ENCODE measurements at regions not wholly inside any gene's neighbourhood (a gene's known extent, or its start where the extent isn't known, plus 50 kb on each side); places are given as distances from the start of the nearest gene placed in this dataset.
"Not testable (repeated sequence)": the region's sequence is repeated elsewhere in the genome, so short reads cannot be mapped to it uniquely, and the experiment has no call there.

GRCh38 chr10:35854661-35855060, 212.6 kb upstream of the FZD8 start:
- peak; percentile 44 for DNase-seq (ENCODE audit: low read depth)

- DNase-seq (ENCODE audit: low read depth) = no peak
Observed at GRCh38 chr10:35852721-35853120, 210.6 kb upstream of the FZD8 start.

DNA sequence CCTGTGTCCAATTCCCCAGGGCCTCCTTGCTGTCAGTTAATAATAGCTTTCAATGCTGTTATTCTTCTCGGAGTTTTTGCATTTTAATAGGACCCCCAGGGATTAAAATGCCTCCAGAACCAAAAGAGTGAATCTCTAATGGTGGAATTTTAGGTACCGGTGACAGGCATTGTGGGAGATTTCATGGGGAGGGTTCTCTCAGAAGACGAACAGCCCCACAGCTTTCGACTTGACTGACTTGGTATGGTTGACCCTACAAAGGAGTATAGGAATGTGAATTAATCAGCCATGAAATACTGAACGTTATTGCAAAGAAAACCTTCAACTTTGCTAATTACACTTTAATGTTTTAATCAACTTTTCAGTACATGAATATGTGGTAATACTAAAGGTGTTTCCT, 206.3 kb upstream of the FZD8 start:
- no peak for DNase-seq (ENCODE audit: low read depth)

DNA sequence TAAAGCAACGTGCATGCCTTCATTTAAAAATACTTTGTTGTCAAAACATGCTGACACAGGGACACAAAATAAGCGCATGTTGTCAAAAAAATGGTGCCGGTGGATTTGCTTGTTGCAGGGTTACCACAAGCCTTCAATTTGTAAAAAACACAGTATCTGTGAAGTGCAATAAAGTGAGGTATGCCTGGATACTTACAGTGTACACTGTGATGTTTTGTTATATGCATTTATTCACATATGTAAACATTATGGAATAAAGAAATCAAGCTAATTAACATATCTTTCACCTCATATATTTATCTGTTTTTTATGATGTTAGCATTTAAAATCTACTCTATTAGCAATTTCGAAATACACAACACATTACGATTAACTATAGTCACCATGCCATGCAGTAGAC, 202.6 kb upstream of the FZD8 start:
- no peak for DNase-seq (ENCODE audit: low read depth)

DNA sequence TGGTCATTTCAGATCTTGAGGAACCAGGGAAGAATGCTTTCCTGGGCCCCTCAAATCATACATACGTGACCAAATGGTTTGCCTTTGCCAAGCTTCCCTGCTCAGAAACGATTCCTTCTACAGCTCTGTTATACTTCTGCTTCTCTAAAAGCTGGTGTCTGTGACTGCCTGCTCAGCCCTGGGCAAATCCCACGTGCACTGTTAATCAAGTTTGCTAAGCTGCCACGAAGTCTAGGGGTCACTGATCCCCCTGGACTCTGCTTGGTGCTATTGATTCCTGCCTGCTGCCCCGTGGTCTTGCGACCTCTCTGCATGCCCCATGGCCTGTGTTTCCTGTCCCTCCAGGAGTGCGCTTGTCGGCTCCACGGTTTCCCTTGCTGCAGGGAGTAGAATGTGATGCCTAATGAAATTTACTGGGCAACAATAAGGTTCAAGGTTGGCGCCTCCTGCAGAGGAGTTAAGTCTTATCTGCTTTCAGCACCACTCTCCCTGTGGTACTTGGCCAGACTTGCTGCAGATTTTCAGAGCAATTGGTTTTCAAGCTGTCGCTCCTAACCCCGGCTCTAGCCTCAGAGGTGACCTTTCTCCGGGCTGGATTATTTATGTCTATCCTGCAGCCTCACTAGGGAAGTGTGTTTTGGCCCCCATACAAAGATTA, 201.6 kb upstream of the FZD8 start:
- peak; percentile 48 for DNase-seq (ENCODE audit: low read depth)

DNA sequence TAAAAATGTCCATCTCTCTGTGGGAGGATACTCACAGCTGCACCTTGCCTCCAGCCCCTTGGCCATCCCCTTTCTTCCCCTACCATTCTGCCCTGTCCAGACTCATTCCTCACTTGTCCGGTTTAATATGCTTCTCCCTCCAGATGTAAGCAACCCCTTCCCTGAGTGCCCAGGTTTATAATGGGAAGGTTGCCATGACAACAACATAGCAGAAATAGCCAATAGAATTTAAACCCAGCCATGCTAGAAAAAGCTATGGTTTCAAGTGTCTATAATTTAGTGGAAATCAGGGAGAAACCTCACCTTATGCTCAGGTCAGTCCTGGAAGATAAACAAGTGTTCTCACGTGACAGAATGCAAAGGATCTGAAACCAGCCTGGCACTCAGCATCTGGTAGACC, 196.0 kb upstream of the FZD8 start:
- no peak for DNase-seq (ENCODE audit: low read depth)

DNA sequence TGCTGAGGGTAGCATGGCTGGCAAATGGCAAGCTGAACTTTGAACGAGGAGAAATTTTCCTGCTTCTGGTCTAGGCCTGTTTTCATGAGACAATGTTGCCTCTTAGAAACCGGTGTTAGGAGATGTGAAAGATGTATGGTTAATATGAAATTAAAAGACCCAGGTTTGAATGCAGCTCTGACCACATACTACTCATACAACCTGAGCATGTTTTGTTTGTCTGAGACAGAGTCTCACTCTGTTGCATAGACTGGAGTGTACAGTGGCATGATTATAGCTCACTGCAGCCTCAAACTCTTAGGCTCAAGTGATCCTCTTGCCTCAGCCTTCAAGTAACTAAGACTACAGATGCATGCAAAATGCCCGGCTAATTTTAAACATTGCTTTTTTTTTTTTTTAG, 193.4 kb upstream of the FZD8 start:
- no peak for DNase-seq (ENCODE audit: low read depth)

GRCh38 chr10:35834877-35835494, 192.9 kb upstream of the FZD8 start:
- DNase-seq (ENCODE audit: low read depth) = no peak

DNA sequence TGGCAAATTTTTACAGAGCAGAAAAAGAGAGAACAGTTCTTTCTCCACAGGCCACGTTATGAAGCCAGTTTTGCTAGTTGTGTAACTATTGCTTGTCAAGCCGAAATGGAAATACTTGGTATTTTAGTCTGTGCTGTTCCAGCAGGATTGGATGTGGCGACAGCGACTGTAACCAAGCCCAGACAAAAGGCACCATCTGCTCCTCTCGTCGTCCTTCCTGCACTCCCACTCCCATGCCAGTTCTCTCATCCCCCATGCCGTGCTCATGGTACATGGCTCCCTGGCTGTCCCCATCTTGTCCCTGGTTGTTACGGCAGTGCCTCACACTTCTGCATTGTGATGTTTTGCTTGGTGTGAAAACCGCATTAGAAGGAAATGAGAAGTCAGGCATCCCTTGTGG, 185.7 kb upstream of the FZD8 start:
- no peak for DNase-seq (ENCODE audit: low read depth)

GRCh38 chr10:35824704-35825103, 182.6 kb upstream of the FZD8 start:
- no peak for DNase-seq (ENCODE audit: low read depth)

DNA sequence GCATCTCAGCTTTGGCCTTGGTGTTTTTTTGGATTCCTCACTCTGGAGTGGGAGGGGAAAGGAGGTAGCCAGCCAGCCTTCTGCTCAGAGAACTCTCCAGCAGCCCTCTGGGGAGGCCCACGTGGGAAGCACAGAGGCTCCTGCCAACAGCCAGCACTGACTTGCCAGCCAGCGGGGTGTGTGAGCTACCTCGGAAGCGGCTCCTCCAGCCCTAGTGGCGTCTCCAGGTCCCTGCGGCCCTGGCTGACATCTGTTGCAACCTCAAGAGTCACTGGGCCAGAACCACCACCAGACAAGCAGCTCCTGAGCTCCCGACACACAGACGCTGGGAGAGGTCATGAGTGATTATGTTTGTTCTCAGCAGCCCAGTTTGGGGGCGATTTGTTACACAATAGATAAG, 180.2 kb upstream of the FZD8 start:
- peak; percentile 54 for DNase-seq (ENCODE audit: low read depth)

DNA sequence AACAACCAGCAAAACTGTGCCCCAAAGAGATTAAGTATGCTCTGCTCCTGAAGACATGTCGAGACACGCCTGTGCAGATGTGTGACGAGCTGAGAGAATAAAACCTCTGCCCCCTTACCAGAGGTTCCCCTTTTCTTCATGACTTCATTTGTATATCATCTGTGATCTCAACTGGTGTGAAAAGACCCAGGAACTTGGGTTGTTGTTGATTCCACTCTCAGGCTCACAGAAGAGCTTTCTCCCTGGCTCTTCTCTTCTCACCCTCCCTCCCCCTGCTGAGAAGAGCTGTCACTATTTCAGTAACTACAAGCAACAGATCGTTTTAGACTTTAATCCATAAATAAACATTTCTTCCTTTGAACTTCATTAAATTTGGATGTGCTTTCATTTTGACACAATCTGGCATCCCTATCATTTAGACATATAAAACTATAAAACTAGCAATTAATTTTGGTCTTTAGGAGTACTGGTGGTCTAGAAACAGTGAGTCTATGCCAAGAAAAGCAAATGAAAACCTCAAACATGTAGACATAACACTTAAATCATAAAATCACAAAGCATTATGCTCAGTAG, 179.3 kb upstream of the FZD8 start:
- no peak for DNase-seq (ENCODE audit: low read depth)

DNA sequence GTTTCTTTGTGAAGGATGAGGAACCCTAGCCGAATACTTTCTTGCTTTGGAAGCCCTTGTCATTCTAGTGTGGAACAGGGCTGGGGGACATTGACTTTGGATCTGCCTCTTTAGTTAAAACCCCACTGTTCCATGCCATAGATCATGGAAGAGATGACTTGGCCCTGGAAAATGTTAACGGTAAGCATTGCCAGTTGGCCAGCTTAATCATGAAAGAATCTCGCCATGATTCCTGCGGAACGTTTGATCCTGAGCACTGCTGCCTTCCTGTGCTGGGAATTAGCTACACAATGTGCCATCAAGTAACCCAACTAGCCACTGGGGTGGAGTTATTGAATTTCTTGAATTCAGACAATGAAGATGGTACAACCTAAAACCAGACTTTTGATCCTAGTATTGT, 177.6 kb upstream of the FZD8 start:
- DNase-seq (ENCODE audit: low read depth) = no peak

GRCh38 chr10:35819011-35819410, 176.9 kb upstream of the FZD8 start:
- DNase-seq (ENCODE audit: low read depth) = no peak

DNA sequence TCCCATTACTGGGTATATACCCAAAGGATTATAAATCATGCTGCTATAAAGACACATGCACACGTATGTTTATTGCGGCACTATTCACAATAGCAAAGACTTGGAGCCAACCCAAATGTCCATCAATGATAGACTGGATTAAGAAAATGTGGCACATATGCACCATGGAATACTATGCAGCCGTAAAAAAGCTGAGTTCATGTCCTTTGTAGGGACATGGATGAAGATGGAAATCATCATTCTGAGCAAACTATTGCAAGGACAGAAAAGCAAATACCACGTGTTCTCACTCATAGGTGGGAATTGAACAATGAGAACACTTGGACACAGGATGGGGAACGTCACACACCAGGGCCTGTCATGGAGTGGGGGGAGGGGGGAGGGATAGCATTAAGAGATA, 175.0 kb upstream of the FZD8 start:
- not testable (repeated sequence) for DNase-seq (ENCODE audit: low read depth)

DNA sequence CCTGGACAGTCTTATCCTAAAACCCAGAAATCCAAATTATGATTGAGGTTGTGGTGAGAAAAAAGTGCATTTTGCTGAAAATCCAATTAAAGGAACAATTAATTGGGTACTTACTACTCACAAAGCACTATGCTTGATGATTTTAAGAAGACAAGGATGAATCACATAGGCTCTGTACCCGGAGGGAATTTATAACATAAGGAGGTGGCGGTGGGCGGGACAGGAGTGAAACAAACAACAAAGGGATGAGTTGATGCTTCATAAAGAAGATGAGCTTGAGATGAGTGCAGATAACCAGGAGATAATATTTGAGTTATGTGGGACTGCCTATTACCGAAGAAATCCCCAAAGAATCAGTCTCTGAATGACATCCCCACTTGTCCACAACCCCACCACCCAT, 171.1 kb upstream of the FZD8 start:
- DNase-seq (ENCODE audit: low read depth) = no peak

- DNase-seq (ENCODE audit: low read depth) = no peak
Observed at GRCh38 chr10:35808344-35808743, 166.2 kb upstream of the FZD8 start.

GRCh38 chr10:35803046-35803445, 160.9 kb upstream of the FZD8 start:
- DNase-seq (ENCODE audit: low read depth) = no peak

- no peak for DNase-seq (ENCODE audit: low read depth)
Observed at GRCh38 chr10:35797187-35797586, 155.1 kb upstream of the FZD8 start.

GRCh38 chr10:35795131-35795824, 153.2 kb upstream of the FZD8 start:
- DNase-seq (ENCODE audit: low read depth) = no peak

GRCh38 chr10:35794703-35795102, 152.6 kb upstream of the FZD8 start:
- DNase-seq (ENCODE audit: low read depth) = no peak

DNA sequence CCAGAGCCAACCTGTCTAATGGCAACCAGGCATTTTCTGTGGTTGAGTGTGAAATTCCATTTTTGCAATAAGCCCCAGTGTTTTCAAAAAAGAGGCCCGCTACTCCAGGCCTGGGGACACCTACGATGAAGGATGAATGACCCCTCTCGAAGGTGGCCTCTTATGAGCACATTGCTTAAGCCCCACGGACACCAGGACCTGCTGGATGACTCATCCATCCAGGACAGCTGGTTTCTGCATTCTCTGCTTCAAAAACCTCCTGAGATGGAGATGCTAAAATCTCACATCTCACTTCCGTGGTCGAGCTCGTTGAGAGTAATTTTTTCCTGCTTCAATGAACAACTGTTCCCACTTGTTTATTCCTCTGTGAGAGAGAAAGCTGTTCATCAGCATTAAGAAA, 150.2 kb upstream of the FZD8 start:
- peak; percentile 27 for DNase-seq (ENCODE audit: low read depth)

DNA sequence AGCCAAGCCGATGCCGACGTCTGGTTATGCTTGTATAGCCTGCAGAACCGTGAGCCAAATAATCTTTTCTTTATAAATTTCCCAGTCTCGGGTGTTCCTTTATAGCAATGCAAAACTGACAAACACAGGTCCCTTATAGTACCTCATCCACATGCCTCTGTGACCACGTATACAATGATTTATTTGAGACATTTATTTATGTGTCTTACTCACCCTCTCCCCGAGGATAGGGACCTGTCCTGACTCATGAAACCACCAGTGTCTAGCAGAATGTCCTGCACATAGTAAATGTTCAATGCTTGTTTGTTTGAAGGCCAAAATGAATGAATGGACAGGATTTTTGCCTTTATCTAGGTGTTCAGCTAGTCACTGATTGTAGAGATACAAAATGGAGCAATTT, 147.9 kb upstream of the FZD8 start:
- DNase-seq (ENCODE audit: low read depth) = peak; percentile 62

All from amniotic epithelial cell (primary cell).